Hematopoietic multipotent progenitor cell treated with erythropoietin and hydrocortisone succinate and interleukin-3 and kit ligand, for 15 days (in vitro differentiated cells): ENCODE measurements at regions not wholly inside any gene's neighbourhood (a gene's known extent, or its start where the extent isn't known, plus 50 kb on each side); places are given as distances from the start of the nearest gene placed in this dataset.

Experiments used
- DNase-seq: peaks from one replicate; pipeline ENCODE4 v3.0.0-alpha.2; 2015; ENCODE audit warnings: low spot score

GRCh38 chr5:171629221-171629620 is 156.4 kb upstream of the SMIM23 start:
- DNase-seq, result no peak

DNA sequence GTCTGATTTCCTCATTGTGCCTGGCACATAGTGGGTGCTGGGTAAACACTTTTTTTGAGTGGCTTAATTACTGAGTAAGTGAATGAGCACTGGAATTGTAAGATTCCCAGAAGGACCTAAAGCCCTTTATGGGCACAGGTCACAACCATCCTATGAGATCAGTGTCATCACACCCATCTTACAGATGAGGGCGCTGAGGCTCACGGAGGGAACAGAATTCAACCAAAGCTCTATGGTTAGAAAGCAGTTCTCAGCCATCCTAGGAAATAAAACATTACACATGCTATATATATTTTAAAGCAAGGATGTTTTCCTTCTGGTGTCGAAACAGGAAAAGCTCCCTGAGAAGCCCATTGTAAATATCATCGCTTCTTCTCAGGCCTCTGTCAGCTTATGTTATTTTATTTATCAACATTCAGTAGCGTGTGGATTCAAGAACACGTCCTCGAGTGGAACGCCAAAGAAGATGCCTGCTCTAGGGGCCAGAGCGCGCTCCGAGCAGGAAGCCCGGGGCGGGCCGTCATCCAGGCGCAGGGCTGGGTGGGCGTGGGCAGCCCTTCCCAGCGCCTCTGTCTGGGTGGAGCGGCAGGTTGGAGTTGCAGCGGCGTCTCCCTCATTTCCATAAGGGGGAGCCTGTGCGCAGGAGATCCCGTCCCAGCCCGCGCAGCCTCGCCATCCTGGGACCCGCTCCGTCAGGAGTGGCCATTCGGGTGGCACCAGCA is 155.8 kb upstream of the SMIM23 start:
- DNase-seq, result peak; percentile 13

DNA sequence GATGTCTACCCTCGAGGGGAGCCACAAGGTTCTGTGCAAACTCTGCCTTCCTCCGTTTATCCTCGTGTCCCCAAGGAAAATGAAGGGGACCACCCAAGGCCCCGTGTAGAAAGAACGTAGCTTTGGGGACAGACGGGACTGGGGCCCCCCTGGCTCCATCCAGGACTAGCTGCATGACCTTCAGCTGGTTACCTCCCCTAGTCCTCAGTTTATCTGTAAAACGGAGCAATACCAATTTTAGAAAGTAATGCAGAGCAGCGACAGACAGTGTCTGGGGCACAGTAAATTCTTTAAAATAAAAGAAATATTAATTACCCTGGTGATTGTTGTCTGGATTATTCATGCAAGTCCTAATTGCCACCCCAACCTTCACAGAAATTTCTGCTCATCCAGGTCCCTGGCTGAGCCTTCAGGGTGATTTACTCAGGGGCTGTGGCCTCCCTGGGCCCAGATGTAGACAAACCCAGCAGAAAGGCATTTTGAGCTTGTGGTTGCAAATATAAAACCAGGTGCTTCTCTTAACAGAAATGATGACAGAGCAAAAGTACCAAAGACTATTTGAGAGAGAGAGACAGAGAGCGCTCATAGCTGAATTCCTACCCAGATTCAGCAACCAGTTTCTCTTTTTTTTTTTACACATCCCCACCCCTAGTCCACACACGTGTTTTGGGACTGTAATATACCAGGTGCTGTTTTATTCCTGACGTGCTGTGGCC is 155.1 kb upstream of the SMIM23 start:
- DNase-seq, result no peak

DNA sequence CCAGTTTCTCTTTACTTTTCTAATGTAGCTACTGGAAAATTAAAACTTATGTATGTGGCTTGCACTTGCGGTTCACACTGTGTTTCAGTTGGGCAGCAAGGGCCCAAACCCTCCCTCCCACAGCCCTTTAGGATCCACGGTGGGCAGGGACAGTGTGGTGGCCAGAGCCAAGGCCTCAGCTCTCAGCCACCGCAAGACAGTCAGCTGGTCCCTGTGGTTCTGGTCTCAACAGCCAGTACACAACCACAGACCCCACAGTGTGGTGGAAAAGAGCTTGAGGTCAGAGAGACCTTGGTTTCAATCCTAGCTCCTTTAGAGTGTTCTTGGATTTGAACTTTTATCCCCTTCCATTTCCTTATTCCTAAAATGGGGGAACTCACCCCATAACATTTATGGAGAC is 153.0 kb upstream of the SMIM23 start:
- no peak for DNase-seq

GRCh38 chr5:171633776-171634470 is 151.7 kb upstream of the SMIM23 start:
- no peak for DNase-seq

- DNase-seq, result no peak
Observed at GRCh38 chr5:171634511-171634910, 151.1 kb upstream of the SMIM23 start.

DNA sequence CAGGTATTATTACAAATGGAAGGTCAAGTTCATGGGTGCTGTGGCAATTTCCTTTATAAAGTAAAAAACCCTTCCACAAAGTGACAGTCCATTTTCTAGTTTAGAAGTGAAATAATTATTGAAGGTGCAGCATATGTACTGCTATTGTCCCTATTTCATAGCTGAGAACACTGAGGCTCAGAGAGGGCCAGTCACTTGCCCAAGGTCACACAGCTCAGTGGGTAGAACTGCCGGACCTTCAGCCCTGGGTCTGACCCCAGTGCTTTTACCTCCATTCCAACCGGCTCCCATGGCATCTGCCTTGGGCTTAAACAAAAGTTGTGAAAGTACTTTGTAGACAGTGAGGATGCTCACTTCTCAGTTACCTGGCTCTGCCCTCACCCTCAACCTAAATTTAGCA is 150.6 kb upstream of the SMIM23 start:
- no peak for DNase-seq

- DNase-seq, result no peak
Observed at GRCh38 chr5:171635561-171636245, 149.9 kb upstream of the SMIM23 start.

DNA sequence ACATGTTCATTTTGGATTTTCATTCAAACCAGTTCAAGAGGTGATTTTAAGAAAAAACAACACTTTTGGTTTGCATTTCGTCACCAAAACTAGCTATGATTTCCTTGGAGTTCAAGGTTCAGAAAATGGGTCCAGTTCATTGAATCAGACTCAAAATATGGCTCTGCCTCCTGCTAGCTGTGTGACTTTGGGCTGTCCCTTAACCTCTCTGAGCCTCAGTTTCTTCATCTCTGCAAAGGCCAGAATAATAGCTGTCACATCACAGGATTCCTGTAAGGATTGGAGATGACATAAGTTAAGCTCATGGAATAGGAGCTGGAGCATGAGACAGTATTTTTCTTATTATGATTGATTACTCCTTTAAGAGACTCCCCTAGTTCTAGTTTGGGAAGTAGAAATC is 147.8 kb upstream of the SMIM23 start:
- no peak for DNase-seq

GRCh38 chr5:171639205-171639621 is 146.4 kb upstream of the SMIM23 start:
- DNase-seq, result no peak

- no peak for DNase-seq
Observed at GRCh38 chr5:171639966-171640365, 145.7 kb upstream of the SMIM23 start.

GRCh38 chr5:171640480-171640879 is 145.1 kb upstream of the SMIM23 start:
- no peak for DNase-seq

GRCh38 chr5:171641891-171642290 is 143.7 kb upstream of the SMIM23 start:
- no peak for DNase-seq

DNA sequence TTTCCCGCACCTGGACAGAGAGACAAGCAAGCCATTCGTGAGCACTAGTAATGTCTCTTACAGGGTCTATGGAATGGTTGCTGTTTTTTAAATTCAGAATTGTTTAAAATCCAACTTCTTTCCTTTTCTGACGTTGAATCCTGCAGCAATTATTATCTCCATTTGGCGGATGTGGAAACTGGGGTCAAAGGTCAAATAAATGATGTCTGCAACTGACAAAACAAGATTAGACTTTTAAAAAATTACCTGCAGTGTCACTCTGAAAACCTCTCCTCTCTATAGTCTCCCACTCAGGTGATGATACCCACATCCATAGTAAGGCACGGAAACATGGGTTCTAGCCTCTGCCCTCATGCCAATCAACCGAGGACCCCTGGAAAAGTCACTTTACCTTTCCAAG is 142.7 kb upstream of the SMIM23 start:
- DNase-seq, result no peak

- no peak for DNase-seq
Observed at GRCh38 chr5:171644536-171644935, 141.1 kb upstream of the SMIM23 start.

GRCh38 chr5:171646102-171647042 is 139.2 kb upstream of the SMIM23 start:
- DNase-seq, result no peak

GRCh38 chr5:171647043-171647903 is 138.3 kb upstream of the SMIM23 start:
- no peak for DNase-seq

DNA sequence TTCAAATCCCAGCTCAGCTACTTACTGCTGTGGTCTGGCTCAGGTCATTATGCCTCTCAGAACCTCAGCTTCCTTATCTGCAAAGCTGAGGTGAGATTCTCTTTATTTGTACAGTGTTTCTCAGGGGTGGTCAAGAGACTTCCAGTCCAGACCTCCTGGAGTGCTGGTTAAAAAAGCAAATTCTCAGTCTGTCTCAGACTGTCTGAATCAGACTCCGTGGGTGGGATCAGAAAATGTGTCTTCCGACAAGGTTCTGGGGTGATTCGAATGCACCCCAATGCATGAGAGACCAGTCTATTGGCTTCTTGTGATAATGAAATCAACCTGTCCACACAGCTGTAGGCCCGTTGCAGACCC is 137.7 kb upstream of the SMIM23 start:
- DNase-seq, result no peak

DNA sequence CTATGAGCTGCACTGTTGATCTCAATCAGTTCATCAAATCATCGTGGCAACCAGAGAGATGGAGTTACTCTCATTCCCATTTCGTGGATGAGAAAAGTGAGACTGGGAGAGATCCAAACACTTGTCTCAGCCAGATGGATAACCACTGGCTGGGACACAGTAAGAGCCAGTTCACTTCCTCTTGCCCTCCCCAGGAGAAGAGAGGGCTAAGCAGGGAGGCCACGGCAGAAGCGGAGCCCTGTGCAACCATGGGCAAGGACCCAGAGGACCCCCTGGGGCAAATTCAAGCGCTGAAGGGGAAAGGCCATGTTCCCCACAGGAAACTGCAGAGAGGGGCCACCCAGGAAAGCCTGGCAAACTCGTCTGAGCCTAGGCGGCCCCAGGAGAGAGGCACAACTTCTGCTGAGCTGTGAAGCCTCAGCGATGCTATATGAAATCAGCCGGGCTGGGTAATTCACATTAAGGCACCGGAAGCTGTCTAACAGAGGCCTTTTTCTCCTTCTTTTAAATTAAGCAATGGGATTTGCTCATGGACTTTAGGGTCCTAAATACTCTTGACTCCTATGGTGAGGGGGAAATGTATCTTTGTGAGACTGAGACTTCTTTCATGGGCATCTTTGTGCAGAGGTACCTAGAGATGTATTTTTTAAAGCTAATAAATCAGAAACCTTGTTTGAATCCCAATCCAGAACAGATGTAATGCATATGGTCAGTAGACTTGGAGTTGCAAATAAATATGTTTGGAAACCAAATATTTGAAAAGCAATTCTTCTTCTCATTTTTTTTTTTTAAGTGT is 137.1 kb upstream of the SMIM23 start:
- no peak for DNase-seq

- no peak for DNase-seq
Observed at GRCh38 chr5:171649075-171649401, 136.6 kb upstream of the SMIM23 start.
